HG02678 (cell line): ENCODE measurements at regions not wholly inside any gene's neighbourhood (a gene's known extent, or its start where the extent isn't known, plus 50 kb on each side); places are given as distances from the start of the nearest gene placed in this dataset.

Source experiments
- ATAC-seq: cut with Tn5 transposase; IDR thresholded peaks from one replicate; pipeline ENCODE4 v1.9.1; 2021; ENCODE audit warnings: mild to moderate bottlenecking, moderate library complexity; ENCODE audit not compliant: unreplicated experiment

DNA sequence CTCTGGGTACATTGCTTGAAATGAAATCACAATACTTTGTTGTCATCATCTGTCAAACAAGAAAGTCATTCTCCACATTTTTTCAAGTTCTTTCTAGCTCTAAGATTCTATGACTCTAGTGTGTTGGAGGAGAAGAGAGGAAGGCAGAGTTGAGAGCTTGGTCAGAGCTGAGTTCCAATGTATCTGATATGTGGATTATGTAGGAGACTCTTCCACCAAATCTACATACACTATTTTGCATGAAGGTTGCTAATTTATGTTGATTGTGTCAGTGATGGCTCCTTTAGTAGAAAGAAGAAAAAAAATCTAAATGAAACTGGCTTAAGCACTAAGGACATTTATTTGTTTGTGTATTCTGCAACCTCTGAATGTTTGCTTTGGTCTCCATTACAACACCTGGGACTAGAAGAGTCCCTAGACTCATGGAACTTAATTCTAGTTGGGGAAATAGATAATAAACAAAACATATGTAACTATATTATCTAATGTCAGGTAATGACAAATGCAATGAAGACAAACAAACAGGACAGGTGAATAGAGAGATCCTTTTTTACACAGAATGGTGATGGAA, 691.9 kb downstream of the UQCRFS1 start:
- ATAC-seq: no peak

DNA sequence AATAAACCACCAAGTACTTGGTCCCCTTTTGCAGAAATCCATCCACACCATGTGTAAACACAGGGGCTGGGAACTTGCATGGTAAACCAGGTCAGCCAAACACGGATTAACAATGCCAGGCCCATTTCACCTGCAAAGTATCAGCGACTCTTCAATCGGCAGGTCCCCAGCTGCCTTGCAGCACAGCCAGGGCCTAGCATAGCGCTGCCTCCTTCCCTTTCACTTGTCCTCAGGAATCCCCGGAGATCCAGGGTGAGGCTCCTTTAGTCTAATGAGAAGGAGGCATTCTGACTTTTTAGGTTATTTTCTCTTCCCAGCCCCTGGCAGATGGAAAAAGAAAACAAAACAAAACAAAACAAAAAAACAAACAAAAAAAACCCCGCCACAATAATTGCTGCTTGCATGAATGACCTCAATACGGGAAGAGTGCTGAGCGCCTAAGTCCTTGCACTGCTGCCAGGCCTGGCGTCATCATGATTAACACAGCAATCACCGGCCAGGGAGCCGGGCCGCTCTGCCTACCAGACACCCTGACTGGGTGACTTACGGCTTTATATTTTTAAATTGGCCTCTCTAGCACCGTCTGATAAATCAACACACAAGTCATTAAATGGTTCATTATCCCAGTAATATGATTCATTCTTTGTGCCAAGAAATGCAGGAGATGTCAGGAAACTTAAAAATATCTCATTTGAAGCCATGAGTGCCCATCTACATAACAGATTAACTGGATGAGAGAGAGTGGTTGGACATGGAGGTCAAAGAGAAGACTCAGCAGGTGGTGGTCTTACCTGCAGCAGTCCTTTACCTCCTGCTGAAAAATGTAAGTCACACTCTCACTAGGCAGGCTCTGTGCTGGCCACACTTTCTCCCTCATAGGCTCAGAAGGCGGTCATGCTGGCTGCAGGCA, 692.7 kb downstream of the UQCRFS1 start:
- ATAC-seq: no peak

DNA sequence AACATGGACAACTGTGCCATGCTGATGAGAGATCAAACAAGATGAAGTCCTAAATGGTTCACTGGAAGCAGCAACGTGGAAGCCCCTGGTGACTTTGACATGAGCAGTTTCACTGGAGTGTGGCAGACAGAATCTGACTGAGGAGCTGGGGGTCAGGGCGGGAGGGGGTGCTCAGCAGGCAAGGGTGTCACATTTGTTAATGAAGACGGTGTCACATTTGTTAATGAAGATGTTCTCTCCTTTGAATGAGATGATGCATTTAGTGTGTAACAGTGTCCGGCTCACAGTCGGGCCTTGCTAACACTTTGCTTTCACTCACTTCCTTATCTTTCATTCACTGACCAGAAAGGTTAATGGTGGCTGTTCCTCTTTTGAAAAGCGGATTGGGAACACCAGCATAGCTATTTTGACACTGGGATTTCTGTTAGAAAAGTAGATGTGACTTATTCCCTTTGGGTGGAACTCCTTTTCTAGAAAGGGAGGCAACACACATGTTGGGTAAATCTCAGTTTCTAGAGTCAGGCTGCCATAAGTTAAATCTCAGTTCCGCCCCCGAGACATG, 693.7 kb downstream of the UQCRFS1 start:
- no peak for ATAC-seq

GRCh38 chr19:28516415-28516872, 696.5 kb downstream of the UQCRFS1 start:
- no peak for ATAC-seq

DNA sequence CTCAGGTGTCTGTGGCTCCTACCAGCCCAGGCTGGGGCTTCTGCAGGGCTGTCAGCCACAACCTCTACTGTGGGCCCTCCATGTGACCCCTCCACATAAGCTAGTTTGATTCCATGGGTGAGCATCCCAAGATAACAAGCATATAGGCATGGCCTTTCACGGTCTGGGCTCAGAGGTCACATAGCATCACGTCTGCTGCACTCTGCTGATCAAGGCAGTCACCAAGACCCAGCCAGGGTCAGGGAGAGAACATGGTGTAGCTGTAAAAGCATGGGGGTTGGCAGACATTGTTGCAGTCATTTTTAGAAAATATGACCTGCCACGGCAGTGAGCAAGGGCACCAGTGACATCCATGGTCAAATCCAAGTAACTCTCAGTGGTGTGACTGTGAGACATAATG, 698.8 kb downstream of the UQCRFS1 start:
- no peak for ATAC-seq

DNA sequence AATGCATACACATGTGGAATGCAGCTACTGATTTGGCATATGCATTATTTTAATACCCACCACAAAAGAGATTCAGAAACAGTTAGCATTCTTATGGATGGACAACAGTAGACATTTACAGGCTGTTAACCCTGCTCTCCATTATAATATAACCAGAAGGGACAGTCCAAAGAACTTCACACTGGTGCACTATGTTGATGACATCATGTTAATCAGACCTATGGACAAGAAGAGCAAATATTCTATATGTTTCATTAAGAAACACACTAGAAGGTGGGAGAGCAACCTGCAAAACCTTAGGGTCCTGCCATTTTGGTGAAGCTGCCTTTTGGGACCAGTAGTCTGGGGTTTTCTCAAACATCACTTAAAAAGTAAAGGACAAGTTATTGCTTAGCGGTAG, 701.3 kb downstream of the UQCRFS1 start:
- no peak for ATAC-seq

- no peak for ATAC-seq
These were observed 703.7 kb downstream of the UQCRFS1 start for GRCh38 chr19:28509079-28509895.

- no peak for ATAC-seq
These were observed 704.3 kb downstream of the UQCRFS1 start for GRCh38 chr19:28508666-28509065.

- ATAC-seq: no peak
These were observed 707.0 kb downstream of the UQCRFS1 start for GRCh38 chr19:28505933-28506332.

- ATAC-seq: no peak
These were observed 707.8 kb downstream of the UQCRFS1 start for GRCh38 chr19:28505134-28505533.

GRCh38 chr19:28504727-28505126, 708.2 kb downstream of the UQCRFS1 start:
- ATAC-seq: no peak

GRCh38 chr19:28504139-28504538, 708.8 kb downstream of the UQCRFS1 start:
- no peak for ATAC-seq

DNA sequence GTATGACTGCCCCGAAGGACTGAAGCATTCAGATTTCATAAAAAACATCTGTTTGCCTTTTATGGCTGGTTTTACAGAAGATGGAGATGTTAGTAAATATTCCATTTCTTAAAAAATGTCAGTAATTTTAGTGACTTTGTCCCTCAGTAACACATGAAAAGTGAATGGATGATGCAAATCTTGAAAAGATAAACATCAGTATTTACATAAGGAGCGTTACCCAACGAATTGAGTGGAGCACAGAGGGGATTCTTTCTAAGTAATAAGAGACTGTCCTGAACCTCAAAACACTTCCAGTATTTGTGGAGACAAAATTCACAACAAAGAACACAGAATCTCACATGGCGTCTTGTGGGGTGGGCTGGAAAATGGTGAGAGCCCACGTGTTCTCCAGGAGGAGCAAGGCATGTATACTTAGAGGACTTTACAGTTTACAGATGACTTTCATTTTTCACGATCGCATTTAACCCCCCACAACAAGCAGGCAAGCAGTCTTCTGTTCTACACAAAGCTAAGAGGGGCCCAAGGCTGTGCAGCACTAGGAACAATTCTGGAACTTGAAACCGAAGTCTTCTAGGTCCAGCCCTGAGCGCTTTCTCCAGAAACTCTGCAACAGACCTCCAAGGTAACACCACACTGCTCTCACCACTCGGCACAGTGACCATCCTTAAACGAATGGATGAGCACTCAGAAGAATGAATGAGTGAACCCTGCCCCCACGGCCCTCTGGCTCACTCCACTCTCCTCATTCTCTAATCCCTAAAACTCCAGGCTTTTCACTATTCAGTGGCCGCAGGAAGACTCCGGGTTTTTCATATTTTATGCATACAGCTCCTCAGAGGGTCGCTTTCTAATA, 709.8 kb downstream of the UQCRFS1 start:
- ATAC-seq: no peak

DNA sequence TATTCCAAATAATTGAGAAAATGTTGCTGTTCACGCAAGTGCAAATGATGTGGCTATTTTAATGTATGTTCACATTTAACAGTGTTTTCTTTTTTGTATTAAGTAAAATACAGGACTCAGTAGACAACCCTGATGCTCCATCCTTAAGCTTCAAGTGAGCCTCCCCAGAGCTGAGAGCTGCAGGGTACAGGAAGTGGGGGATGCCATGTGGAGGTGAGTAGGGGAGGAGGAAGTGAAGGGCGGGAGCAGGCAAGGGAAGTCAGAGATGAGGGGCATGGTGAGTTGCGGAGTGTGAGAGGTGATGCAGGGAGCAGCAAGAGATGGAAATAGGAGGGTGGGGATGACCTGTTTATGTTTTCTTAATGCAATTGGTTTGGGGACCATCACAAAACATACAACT, 711.0 kb downstream of the UQCRFS1 start:
- ATAC-seq: no peak

DNA sequence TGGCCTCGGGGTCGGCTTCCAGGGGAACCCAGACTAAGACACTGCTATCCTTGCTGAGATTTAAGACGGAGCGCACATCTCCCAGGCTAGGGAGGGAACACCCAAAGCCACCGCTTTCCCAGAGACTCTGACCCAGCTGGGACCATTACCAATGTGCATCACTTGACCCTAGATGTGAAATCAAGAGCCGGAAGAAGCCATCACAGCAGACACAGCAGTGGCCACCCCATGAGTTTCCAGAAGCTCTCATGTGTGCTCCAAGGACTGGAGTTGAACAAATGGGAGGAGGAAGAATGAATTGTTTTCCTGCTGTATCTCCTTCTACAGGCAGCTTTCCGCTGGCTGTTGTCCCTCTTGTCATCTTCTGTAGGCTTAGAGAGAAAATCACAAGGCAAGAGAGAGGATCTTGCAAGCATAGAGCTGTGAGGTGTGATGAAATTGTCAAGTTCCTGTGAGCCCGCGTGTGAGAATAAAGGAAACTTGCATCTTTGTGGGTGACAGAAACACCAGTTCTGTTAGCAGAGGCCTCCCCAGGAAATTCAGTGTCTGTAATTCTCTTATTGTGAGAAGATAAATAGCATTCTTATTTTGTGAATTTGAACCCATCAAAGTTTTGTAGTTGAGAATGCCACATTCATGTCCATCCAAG, 711.8 kb downstream of the UQCRFS1 start:
- ATAC-seq: no peak

DNA sequence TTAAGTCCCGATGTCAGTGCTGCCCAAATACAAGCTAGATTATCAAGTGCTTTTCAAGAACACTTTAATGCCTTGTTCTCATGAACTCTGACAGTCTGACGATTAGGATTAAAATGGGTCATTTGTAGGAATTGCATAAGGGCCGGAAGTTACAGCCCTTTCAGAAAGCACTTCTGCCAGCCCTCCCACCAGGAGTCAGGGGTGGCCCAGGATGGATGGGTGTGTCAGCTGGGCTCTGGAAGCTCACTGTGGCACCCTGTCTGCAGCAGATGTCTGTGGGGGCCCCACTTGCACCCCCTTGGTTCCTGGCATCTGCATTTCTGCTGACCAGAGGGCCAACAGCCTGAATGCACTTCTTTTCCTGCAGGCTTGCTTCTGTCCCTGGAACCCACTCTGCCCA, 712.7 kb downstream of the UQCRFS1 start:
- ATAC-seq: no peak

- no peak for ATAC-seq
These were observed 714.5 kb downstream of the UQCRFS1 start for GRCh38 chr19:28498404-28498976.

DNA sequence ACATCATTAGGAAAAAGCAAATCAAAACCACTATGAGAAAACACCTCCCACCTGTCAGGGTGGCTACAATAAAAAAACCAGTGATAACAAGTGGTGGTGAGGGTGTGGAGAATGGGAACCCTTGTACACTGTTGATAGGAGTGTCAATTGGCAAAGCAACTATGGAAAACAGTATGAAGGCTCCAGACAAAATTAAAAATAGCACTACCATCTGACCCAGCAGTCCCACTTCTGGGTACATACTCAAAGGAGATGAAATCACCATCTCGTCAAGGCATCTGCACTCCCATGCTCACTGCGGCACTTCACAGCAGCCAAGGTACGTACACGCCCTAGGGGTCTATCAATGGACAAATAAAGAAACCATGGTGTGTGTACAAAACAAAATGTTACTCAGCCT, 715.1 kb downstream of the UQCRFS1 start:
- ATAC-seq: no peak

DNA sequence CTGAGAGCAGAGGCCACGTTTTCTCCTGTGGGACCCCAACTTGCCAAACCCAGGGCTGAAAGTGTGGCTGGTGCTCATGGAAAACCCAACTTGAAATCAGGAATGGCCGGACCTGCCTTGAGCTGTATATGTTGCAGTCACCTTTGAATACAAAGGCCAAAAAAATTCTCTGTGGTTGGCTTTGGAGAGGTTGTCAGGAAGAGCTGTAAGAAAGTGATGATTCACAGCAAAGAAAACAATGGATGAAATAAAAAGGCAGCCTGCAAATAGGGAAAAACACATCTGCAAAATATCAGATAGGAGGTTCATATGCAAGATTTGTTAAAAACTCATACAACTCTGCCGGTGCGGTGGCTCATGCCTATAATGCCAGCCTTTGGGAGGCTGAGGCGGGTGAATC, 715.8 kb downstream of the UQCRFS1 start:
- ATAC-seq: no peak
